SK-N-SH (cell line): ENCODE measurements at regions not wholly inside any gene's neighbourhood (a gene's known extent, or its start where the extent isn't known, plus 50 kb on each side); places are given as distances from the start of the nearest gene placed in this dataset.

ENCODE experiments used
- CTCF ChIA-PET: fragments of 300-600, 350-600 bp; formaldehyde crosslinking; extraction: SDS; loops from one replicate; lab custom pipeline; 2021; lab: Yijun Ruan, JAX
- POLR2A ChIA-PET: fragments of 350-600 bp; sonication (Branson Sonifier 250); formaldehyde crosslinking; extraction: SDS; loops from one replicate; lab custom pipeline; 2020; ENCODE audit warnings: antibody characterized with exemption, inconsistent platforms; lab: Yijun Ruan, JAX
- DNase-seq: peaks from one replicate; pipeline ENCODE4 v3.0.0; 2012
- H2AFZ ChIP-seq: fragments of 200-600 bp; sonication (generic); 2 replicates; pipeline ENCODE4 v1.8.1; 2016; ENCODE audit warnings: antibody characterized with exemption, mild to moderate bottlenecking, low read depth
- H3F3A ChIP-seq: fragments of 200-600 bp; sonication (generic); replicated peaks from 2 replicates; pipeline ENCODE3; 2016; ENCODE audit warnings: antibody characterized with exemption, mild to moderate bottlenecking; ENCODE audit not compliant: insufficient read depth
- H3K27ac ChIP-seq, 2 experiments: fragments of 200-500 bp in 1 of 2; fragments of 200-600 bp in 1 of 2; sonication (Bioruptor generic) in 1 of 2; sonication (generic), shearing (Covaris generic) in 1 of 2; 2 replicates each; pipeline versions ENCODE4 v1.5.1 to v1.6.1; 2014 to 2016; ENCODE audit warnings: low read depth in 2 of 2, inconsistent platforms in 1 of 2, low read length in 1 of 2, mild to moderate bottlenecking in 1 of 2, mixed read lengths in 1 of 2
- H3K27me3 ChIP-seq: fragments of 200-600 bp; sonication (generic), shearing (Covaris generic); 2 replicates; pipeline ENCODE4 v1.6.1; 2016; ENCODE audit warnings: mixed run types; ENCODE audit not compliant: insufficient read depth
- H3K36me3 ChIP-seq, 2 experiments: fragments of 200-500 bp in 1 of 2; fragments of 200-600 bp in 1 of 2; sonication (Bioruptor generic) in 1 of 2; sonication (generic) in 1 of 2; replicated peaks in 1 of 2; 2 replicates each; pipeline versions ENCODE3 to v1.5.1; 2014 to 2016; ENCODE audit warnings: low read length in 1 of 2, mild to moderate bottlenecking in 1 of 2; ENCODE audit not compliant: insufficient read depth in 2 of 2, control insufficient read depth in 1 of 2
- H3K4me1 ChIP-seq, 2 experiments: fragments of 200-500 bp in 1 of 2; fragments of 200-600 bp in 1 of 2; sonication (Bioruptor generic) in 1 of 2; sonication (generic), shearing (Covaris generic) in 1 of 2; 2 replicates each; pipeline versions ENCODE4 v1.5.1 to v1.6.1; 2014 to 2016; ENCODE audit warnings: low read depth in 1 of 2, low read length in 1 of 2, mixed run types in 1 of 2; ENCODE audit not compliant: insufficient read depth in 2 of 2, control insufficient read depth in 1 of 2
- H3K4me2 ChIP-seq: fragments of 200-600 bp; sonication (generic), shearing (Covaris generic); 2 replicates; pipeline ENCODE4 v1.6.1; 2017; ENCODE audit warnings: mixed run types
- H3K4me3 ChIP-seq, 2 experiments: fragments of 200-500 bp in 1 of 2; fragments of 200-600 bp in 1 of 2; sonication (Bioruptor generic) in 1 of 2; sonication (generic), shearing (Covaris generic) in 1 of 2; 2 replicates each; pipeline versions ENCODE4 v1.5.1 to v1.8.1; 2014 to 2016; ENCODE audit warnings: low read depth in 2 of 2, inconsistent platforms in 1 of 2, low read length in 1 of 2, mild to moderate bottlenecking in 1 of 2, mixed read lengths in 1 of 2, moderate library complexity in 1 of 2
- H3K79me2 ChIP-seq: fragments of 200-600 bp; sonication (generic); 2 replicates; pipeline ENCODE4 v1.8.1; 2017; ENCODE audit warnings: mild to moderate bottlenecking; ENCODE audit not compliant: insufficient read depth
- H3K9ac ChIP-seq: fragments of 200-600 bp; sonication (generic); 2 replicates; pipeline ENCODE4 v1.6.1; 2017; ENCODE audit warnings: mixed run types
- H3K9me2 ChIP-seq: fragments of 200-600 bp; sonication (generic); 2 replicates; pipeline ENCODE4 v1.6.1; 2017; ENCODE audit warnings: mixed run types
- H3K9me3 ChIP-seq: fragments of 200-600 bp; sonication (generic); 2 replicates; pipeline ENCODE4 v1.6.1; 2017; ENCODE audit warnings: mixed run types, mild to moderate bottlenecking, moderate library complexity
- H4K20me1 ChIP-seq: fragments of 200-600 bp; sonication (generic); 2 replicates; pipeline ENCODE4 v1.6.1; 2017; ENCODE audit warnings: mild to moderate bottlenecking, mixed run types; ENCODE audit not compliant: insufficient read depth
- CHD2 ChIP-seq: fragments of 150-350 bp; IDR thresholded peaks from 2 replicates; pipeline ENCODE4 v1.6.1; 2018; ENCODE audit warnings: low read length; ENCODE audit not compliant: partially characterized antibody
- EP300 ChIP-seq, 2 experiments: IDR thresholded peaks; 2 replicates each; pipeline versions ENCODE4 v1.4.0 to v1.6.1; 2012; ENCODE audit warnings: borderline replicate concordance in 1 of 2, low read depth in 1 of 2, low read length in 1 of 2
- FOSL2 ChIP-seq: IDR thresholded peaks from 2 replicates; pipeline ENCODE4 v1.4.0; 2012; ENCODE audit warnings: low read depth, mild to moderate bottlenecking, moderate library complexity, borderline replicate concordance
- GABPA ChIP-seq: IDR thresholded peaks from 2 replicates; pipeline ENCODE4 v1.4.0; 2012; ENCODE audit warnings: low read depth, mild to moderate bottlenecking
- MEF2A ChIP-seq: IDR thresholded peaks from 2 replicates; pipeline ENCODE4 v1.4.0; 2012; ENCODE audit warnings: low read depth, borderline replicate concordance
- NFIC ChIP-seq: IDR thresholded peaks from 2 replicates; pipeline ENCODE4 v1.4.0; 2012; ENCODE audit warnings: borderline replicate concordance
- NRF1 ChIP-seq: IDR thresholded peaks from 2 replicates; pipeline ENCODE4 v1.6.1; 2012; ENCODE audit warnings: low read depth, mild to moderate bottlenecking, low read length
- PBX3 ChIP-seq: IDR thresholded peaks from 2 replicates; pipeline ENCODE4; 2012
- POLR2AphosphoS5 ChIP-seq: IDR thresholded peaks from 2 replicates; pipeline ENCODE4 v1.6.1; 2012; ENCODE audit warnings: low read depth, low read length
- RCOR1 ChIP-seq: fragments of 150-350 bp; IDR thresholded peaks from 2 replicates; pipeline ENCODE4 v1.6.1; 2017; ENCODE audit warnings: antibody characterized with exemption, low read length
- REST ChIP-seq: IDR thresholded peaks from 2 replicates; pipeline ENCODE4 v1.6.1; 2012; ENCODE audit warnings: mild to moderate bottlenecking, low read depth, low read length, moderate library complexity
- RFX5 ChIP-seq: IDR thresholded peaks from 2 replicates; pipeline ENCODE4 v1.6.1; 2012; ENCODE audit warnings: mild to moderate bottlenecking, improper control_type of control experiment, low read length
- SIN3A ChIP-seq: IDR thresholded peaks from 2 replicates; pipeline ENCODE4 v1.6.1; 2012; ENCODE audit warnings: low read depth, mild to moderate bottlenecking, low read length, moderate library complexity, borderline replicate concordance
- USF1 ChIP-seq: IDR thresholded peaks from 2 replicates; pipeline ENCODE4 v1.4.0; 2012; ENCODE audit warnings: low read depth, borderline replicate concordance
- USF2 ChIP-seq: fragments of 150-350 bp; IDR thresholded peaks from 2 replicates; pipeline ENCODE4 v1.6.1; 2017; ENCODE audit warnings: antibody characterized with exemption, low read length, low read depth, borderline replicate concordance
- YY1 ChIP-seq: IDR thresholded peaks from 2 replicates; pipeline ENCODE4 v1.4.0; 2012; ENCODE audit warnings: low read depth, mild to moderate bottlenecking
- WGBS: methylation state at CpG from one replicate; pipeline ENCODE4 v1.1.6; 2017; ENCODE audit warnings: low lambda C conversion rate; 5-methylcytosine and 5-hydroxymethylcytosine counted together

GRCh38 chr22:27466778-27467438 is 334.6 kb downstream of the MN1 start:
- DNase-seq: no peak
- Histone ChIP-seq H2AFZ (no peak overlapping the region), H3K9me3 (no peaks in the 10 kb centered on the region), H3K4me2 (no peak overlapping the region), H3F3A (no peaks in the 10 kb centered on the region), H3K9ac (no peak overlapping the region), H3K27me3 (no peaks in the 10 kb centered on the region), H3K79me2 (no peaks in the 10 kb centered on the region), H3K9me2 (no peaks in the 10 kb centered on the region), H4K20me1 (no peaks in the 10 kb centered on the region), H3K4me1 (peaks cover 0 to 6% of the 10 kb centered on the region in 2 experiments; a peak in 3 of 4 replicates), H3K4me3 (no peak overlapping the region), H3K27ac (no peak overlapping the region), H3K36me3 (no peaks in the 10 kb centered on the region)
- no peak for TF ChIP-seq NRF1
- TF ChIP-seq USF1: no peak
- POLR2A ChIA-PET: no interaction called here
- CTCF ChIA-PET: no interaction called here
- WGBS: 86% methylated on average over 4 of the region's 7 CpGs

- CTCF ChIA-PET: no interaction called here
- Histone ChIP-seq H2AFZ (no peak overlapping the region), H3K9ac (no peak overlapping the region), H3K9me2 (no peaks in the 10 kb centered on the region), H3K4me2 (no peak overlapping the region), H3F3A (no peaks in the 10 kb centered on the region), H3K9me3 (no peaks in the 10 kb centered on the region), H3K79me2 (no peaks in the 10 kb centered on the region), H3K4me1 (no peaks in the 10 kb centered on the region), H4K20me1 (no peaks in the 10 kb centered on the region), H3K27ac (no peak overlapping the region), H3K27me3 (no peaks in the 10 kb centered on the region), H3K36me3 (no peaks in the 10 kb centered on the region), H3K4me3 (no peak overlapping the region)
- TF ChIP-seq RCOR1 (no peak), NRF1 (no peak), FOSL2 (no peak), PBX3 (no peak), POLR2AphosphoS5 (no peak), RFX5 (no peak), SIN3A (no peak), USF2 (no peak), REST (no peak), NFIC (no peak), CHD2 (no peak), GABPA (no peak), EP300 (IDR thresholded peaks at IDR 0.05; ENCODE audit: borderline replicate concordance in 1 of 2, low read depth in 1 of 2, low read length in 1 of 2) (no peak), YY1 (no peak), MEF2A (no peak)
- WGBS: 90% methylated on average over 10 of the region's 10 CpGs
- no peak for DNase-seq
- POLR2A ChIA-PET: interaction anchor here (0.7 kb wide), 1 partner anchor 10 kb away, joined by 3 read pairs; no protein-coding TSS in a partner anchor
Observed at GRCh38 chr22:27467711-27468110, 333.8 kb downstream of the MN1 start.
